Activated CD8-positive, alpha-beta T cell treated with anti-CD3 and anti-CD28 coated beads for 36 hours (primary cell): ENCODE measurements at regions not wholly inside any gene's neighbourhood (a gene's known extent, or its start where the extent isn't known, plus 50 kb on each side); places are given as distances from the start of the nearest gene placed in this dataset.

ENCODE experiments used
- ATAC-seq: fragments of 200-7000 bp; cut with Tn5 transposase; one replicate; pipeline ENCODE4 v1.10.0; 2021; ENCODE audit warnings: mild to moderate bottlenecking, moderate library complexity
- CTCF ChIA-PET: fragments of 350-600 bp; sonication (Branson Sonifier 250); formaldehyde crosslinking; loops from one replicate; lab custom pipeline; 2021; ENCODE audit warnings: antibody characterized with exemption; lab: Charles Lee
- POLR2A ChIA-PET: fragments of 350-600 bp; sonication (Branson Sonifier 250); formaldehyde crosslinking; loops from one replicate; lab custom pipeline; 2021; ENCODE audit warnings: antibody characterized with exemption; lab: Charles Lee
- DNase-seq: peaks from one replicate; pipeline ENCODE4 v3.0.0-alpha.2; 2020
- H3K27ac Mint-ChIP-seq: one replicate; pipeline ENCODE4 v1.8.0; 2021; ENCODE audit warnings: mild to moderate bottlenecking, mixed read lengths
- H3K27me3 Mint-ChIP-seq: one replicate; pipeline ENCODE4 v1.8.0; 2021; ENCODE audit warnings: mixed read lengths
- H3K36me3 Mint-ChIP-seq: one replicate; pipeline ENCODE4 v1.8.0; 2021; ENCODE audit warnings: low read depth, mixed read lengths
- H3K4me1 Mint-ChIP-seq: one replicate; pipeline ENCODE4 v1.8.0; 2021; ENCODE audit warnings: low read depth, mixed read lengths
- H3K4me3 Mint-ChIP-seq: one replicate; pipeline ENCODE4 v1.8.0; 2021; ENCODE audit warnings: mild to moderate bottlenecking, moderate library complexity, mixed read lengths
- H3K9me3 Mint-ChIP-seq: one replicate; pipeline ENCODE4 v1.8.0; 2021; ENCODE audit warnings: mixed read lengths
- intact Hi-C: fragments of 100-400 bp; cut with micrococcal nuclease; formaldehyde crosslinking; loops from one replicate; pipeline ENCODE4 v1.10.0; 2022
- TF ChIP-seq, protein P1 (sequence below): fragments of 200-600 bp; IDR thresholded peaks from one replicate; pipeline ENCODE4 v1.8.0; 2022; ENCODE audit warnings: antibody characterized with exemption, mild to moderate bottlenecking

DNA sequence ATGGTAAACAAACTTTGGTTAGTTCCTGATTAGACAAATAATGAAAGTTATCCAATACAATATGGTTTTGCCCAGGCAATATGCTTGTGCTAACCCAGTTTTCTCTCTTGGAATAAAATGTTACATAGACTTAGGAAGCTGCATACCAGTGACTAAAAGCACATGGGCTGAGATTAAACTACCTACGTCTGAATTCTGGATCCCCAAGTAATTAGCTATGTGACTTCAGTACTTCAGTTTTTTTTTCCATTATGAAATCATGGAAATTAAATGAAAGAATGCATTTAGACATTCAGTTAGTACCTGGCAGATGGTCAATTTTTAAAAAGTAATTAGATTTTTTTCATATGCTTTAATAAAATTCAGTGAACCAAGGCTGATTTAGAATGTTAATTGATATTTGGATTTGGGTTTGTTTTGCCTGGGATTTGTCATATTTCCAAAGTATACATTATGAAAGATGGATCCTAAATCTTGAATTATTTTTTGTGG is 213.9 kb downstream of the PTH2R start:
- intact Hi-C loops: no loop called here
- Mint-ChIP-seq H3K27me3 (no peaks in the 10 kb centered on the region), H3K9me3 (no peaks in the 10 kb centered on the region), H3K27ac (no peak overlapping the region), H3K36me3 (no peaks in the 10 kb centered on the region), H3K4me3 (no peak overlapping the region), H3K4me1 (no peaks in the 10 kb centered on the region)
- TF ChIP-seq, protein P1, sequence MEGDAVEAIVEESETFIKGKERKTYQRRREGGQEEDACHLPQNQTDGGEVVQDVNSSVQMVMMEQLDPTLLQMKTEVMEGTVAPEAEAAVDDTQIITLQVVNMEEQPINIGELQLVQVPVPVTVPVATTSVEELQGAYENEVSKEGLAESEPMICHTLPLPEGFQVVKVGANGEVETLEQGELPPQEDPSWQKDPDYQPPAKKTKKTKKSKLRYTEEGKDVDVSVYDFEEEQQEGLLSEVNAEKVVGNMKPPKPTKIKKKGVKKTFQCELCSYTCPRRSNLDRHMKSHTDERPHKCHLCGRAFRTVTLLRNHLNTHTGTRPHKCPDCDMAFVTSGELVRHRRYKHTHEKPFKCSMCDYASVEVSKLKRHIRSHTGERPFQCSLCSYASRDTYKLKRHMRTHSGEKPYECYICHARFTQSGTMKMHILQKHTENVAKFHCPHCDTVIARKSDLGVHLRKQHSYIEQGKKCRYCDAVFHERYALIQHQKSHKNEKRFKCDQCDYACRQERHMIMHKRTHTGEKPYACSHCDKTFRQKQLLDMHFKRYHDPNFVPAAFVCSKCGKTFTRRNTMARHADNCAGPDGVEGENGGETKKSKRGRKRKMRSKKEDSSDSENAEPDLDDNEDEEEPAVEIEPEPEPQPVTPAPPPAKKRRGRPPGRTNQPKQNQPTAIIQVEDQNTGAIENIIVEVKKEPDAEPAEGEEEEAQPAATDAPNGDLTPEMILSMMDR: no peak
- CTCF ChIA-PET: no interaction called here
- ATAC-seq (no peak), DNase-seq (no peak)
- POLR2A ChIA-PET: no interaction called here

DNA sequence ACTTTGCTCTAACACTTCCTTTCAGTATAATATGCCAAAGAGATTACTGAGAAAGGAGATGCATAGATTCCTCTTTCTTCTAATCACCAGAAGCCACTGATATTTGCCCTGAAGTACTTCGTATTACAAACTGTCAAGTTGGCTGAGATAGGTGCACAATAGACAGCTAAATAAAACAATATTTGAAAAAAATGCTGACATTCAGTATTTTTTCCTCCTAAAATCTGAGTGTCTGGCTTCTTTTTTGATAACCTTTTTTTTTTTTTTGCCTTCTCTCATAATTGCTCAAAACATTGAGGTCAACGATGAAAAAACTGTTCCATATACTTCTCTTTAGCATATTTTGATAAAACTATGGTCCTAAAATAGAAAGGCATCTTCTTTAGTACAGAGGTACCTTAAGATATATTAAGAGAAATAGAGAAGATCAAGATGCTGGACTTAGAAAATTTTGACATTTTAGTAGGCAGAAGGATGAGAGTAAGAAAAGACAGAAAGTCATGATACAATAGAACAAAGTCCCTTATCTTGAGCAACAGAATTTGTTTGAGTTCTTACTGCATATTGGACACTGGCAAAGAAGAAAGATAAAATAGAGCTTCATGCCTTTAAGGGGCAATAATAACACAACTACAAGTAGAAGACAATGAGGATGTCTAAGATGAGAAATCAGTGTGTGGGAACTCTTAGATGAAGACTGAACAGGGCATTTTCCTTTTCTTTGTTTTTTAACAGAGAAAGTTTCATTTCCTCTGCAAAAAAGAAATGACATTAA is 220.7 kb downstream of the PTH2R start:
- Mint-ChIP-seq H3K4me1 (no peaks in the 10 kb centered on the region), H3K27ac (no peak overlapping the region), H3K36me3 (no peaks in the 10 kb centered on the region), H3K9me3 (no peaks in the 10 kb centered on the region), H3K4me3 (no peak overlapping the region), H3K27me3 (no peaks in the 10 kb centered on the region)
- TF ChIP-seq, protein P1: no peak
- CTCF ChIA-PET: no interaction called here
- POLR2A ChIA-PET: no interaction called here
- intact Hi-C loops: no loop called here
- ATAC-seq (no peak), DNase-seq (no peak)

DNA sequence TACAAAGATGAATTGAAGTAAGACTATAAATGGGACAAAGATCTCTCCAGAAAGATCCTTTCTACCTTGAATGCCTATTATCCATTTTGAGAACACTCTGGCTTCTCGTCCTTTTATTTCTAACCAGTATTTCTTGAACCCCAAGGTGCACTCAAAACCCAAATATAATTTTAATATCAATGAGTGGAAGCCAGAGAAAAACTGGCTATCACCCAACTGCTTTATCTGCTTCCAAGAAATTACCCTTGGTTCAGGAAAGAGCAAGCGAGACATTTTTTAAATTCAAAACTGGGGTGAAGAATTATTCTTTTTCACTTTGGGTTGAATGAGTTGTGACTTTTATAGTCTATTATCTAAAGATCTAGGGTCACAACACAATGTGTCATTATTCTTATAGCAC is 221.3 kb downstream of the PTH2R start:
- Mint-ChIP-seq H3K27me3 (no peaks in the 10 kb centered on the region), H3K27ac (no peak overlapping the region), H3K36me3 (no peaks in the 10 kb centered on the region), H3K9me3 (no peaks in the 10 kb centered on the region), H3K4me1 (no peaks in the 10 kb centered on the region), H3K4me3 (no peak overlapping the region)
- DNase-seq: no peak
- intact Hi-C loops: no loop called here
- ChIA-PET CTCF (no interaction called here), POLR2A (no interaction called here)
- TF ChIP-seq, protein P1: no peak
- no peak for ATAC-seq

DNA sequence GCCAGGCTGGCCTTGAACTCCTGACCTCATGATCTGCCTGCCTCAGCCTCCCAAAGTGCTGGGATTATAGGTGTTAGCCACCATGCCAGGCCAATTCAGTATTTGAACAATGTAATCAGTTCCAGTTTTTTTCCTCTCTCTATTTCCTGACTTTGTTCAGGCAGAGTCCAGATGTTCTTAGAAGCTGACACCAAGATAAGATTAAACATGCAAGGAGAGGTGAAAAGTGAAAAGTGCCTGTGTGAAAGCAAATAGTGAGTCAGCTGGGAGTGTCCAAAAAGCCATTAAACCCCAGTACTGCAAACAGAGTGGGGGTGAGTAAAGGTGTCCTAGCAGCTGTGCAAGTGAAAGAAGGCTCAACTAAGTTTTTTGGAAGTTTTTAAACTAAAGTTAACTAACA is 231.5 kb downstream of the PTH2R start:
- Mint-ChIP-seq H3K4me3 (no peak overlapping the region), H3K4me1 (no peaks in the 10 kb centered on the region), H3K27me3 (no peaks in the 10 kb centered on the region), H3K36me3 (no peaks in the 10 kb centered on the region), H3K27ac (no peak overlapping the region), H3K9me3 (no peaks in the 10 kb centered on the region)
- TF ChIP-seq, protein P1: no peak
- ATAC-seq (no peak), DNase-seq (no peak)
- POLR2A ChIA-PET: no interaction called here
- CTCF ChIA-PET: no interaction called here
- intact Hi-C loops: no loop called here

DNA sequence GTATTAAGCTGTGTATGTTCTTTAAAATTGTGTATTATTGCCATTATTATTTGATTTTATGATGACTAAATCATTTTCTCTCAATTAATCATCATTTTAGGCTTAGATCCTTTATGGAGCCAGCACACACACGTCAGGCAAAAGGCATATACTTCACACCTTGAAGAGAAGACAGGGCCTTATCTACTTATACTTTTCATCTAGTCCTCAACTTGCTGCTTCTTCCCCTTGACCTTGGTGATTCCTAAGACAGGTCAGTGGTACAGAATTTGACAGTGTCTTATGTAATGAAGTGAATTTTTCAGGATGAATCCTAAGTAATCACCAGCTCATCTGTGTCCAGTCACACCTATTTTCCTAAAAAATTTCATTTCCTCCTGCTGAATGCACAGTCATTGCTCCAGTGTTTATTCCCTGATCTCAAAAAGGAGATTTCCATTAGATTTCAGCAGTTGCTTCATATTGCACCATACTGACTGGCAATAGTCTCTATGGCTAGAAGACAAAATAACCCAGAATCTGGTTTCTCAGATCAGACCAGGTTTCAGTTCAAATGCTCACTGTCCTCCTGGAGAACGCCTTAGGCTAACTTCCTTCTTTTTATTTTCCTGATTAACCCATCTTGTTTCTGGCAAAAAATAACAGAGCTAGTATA is 235.7 kb downstream of the PTH2R start:
- CTCF ChIA-PET: no interaction called here
- no peaks in the 10 kb centered on the region for H3K27me3 Mint-ChIP-seq
- DNase-seq (no peak), ATAC-seq (no peak)
- intact Hi-C loops: no loop called here
- H3K9me3 Mint-ChIP-seq: peaks cover 3% of the 10 kb centered on the region
- TF ChIP-seq, protein P1: no peak
- no peak overlapping the region for H3K4me3 Mint-ChIP-seq
- no peaks in the 10 kb centered on the region for H3K36me3 Mint-ChIP-seq
- H3K4me1 Mint-ChIP-seq: no peaks in the 10 kb centered on the region
- POLR2A ChIA-PET: no interaction called here
- no peak overlapping the region for H3K27ac Mint-ChIP-seq
